Hematopoietic multipotent progenitor cell treated with erythropoietin and hydrocortisone succinate and interleukin-3 and kit ligand, for 4 days (in vitro differentiated cells): ENCODE measurements at regions not wholly inside any gene's neighbourhood (a gene's known extent, or its start where the extent isn't known, plus 50 kb on each side); places are given as distances from the start of the nearest gene placed in this dataset.

Experiments
- DNase-seq: peaks from one replicate; pipeline ENCODE4 v3.0.0-alpha.2; 2015

- DNase-seq: peak; percentile 4
Observed at GRCh38 chr17:73785958-73786743, 141.9 kb upstream of the SDK2 start.

- DNase-seq: no peak
Observed at GRCh38 chr17:73787076-73788059, 143.1 kb upstream of the SDK2 start.

- no peak for DNase-seq
Observed at GRCh38 chr17:73788111-73788510, 143.9 kb upstream of the SDK2 start.

- DNase-seq: no peak
Observed at GRCh38 chr17:73791121-73791520, 146.9 kb upstream of the SDK2 start.

GRCh38 chr17:73791631-73792030, 147.4 kb upstream of the SDK2 start:
- DNase-seq: no peak

- no peak for DNase-seq
Observed at GRCh38 chr17:73792994-73793393, 148.7 kb upstream of the SDK2 start.

- no peak for DNase-seq
Observed at GRCh38 chr17:73794336-73794735, 150.1 kb upstream of the SDK2 start.

- DNase-seq: no peak
Observed at GRCh38 chr17:73795730-73796129, 151.5 kb upstream of the SDK2 start.

GRCh38 chr17:73797594-73798110, 153.4 kb upstream of the SDK2 start:
- DNase-seq: no peak

GRCh38 chr17:73798111-73798748, 154.0 kb upstream of the SDK2 start:
- peak; percentile 6 for DNase-seq

- no peak for DNase-seq
Observed at GRCh38 chr17:73799096-73799495, 154.9 kb upstream of the SDK2 start.

- no peak for DNase-seq
Observed at GRCh38 chr17:73799781-73800627, 155.8 kb upstream of the SDK2 start.

- no peak for DNase-seq
Observed at GRCh38 chr17:73800893-73801292, 156.6 kb upstream of the SDK2 start.

GRCh38 chr17:73801455-73802100, 157.3 kb upstream of the SDK2 start:
- no peak for DNase-seq

GRCh38 chr17:73802314-73802713, 158.1 kb upstream of the SDK2 start:
- no peak for DNase-seq

GRCh38 chr17:73802871-73803270, 158.6 kb upstream of the SDK2 start:
- DNase-seq: no peak

GRCh38 chr17:73803964-73804435, 159.8 kb upstream of the SDK2 start:
- no peak for DNase-seq

- DNase-seq: no peak
Observed at GRCh38 chr17:73806768-73807167, 162.5 kb upstream of the SDK2 start.

GRCh38 chr17:73813201-73813600, 169.0 kb upstream of the SDK2 start:
- DNase-seq: no peak

GRCh38 chr17:73814075-73814474, 169.8 kb upstream of the SDK2 start:
- no peak for DNase-seq

GRCh38 chr17:73815474-73815873, 171.2 kb upstream of the SDK2 start:
- DNase-seq: no peak
